Memory B cell (primary cell): ENCODE measurements at regions not wholly inside any gene's neighbourhood (a gene's known extent, or its start where the extent isn't known, plus 50 kb on each side); places are given as distances from the start of the nearest gene placed in this dataset.
"Not testable (repeated sequence)": the region's sequence is repeated elsewhere in the genome, so short reads cannot be mapped to it uniquely, and the experiment has no call there.

Source experiments
- ATAC-seq: fragments of 150-1000 bp; cut with Tn5 transposase; 2 replicates; pipeline ENCODE4 v1.10.0; 2021; ENCODE audit warnings: low read depth, mild to moderate bottlenecking, moderate library complexity
- DNase-seq, 2 donors: peaks; one replicate each; pipeline ENCODE4 v3.0.0; 2022; ENCODE audit warnings: low spot score in 2 of 2
- H3K27ac Mint-ChIP-seq: one replicate; pipeline ENCODE4 v1.8.0; 2022; ENCODE audit warnings: mild to moderate bottlenecking, moderate library complexity, mixed read lengths
- H3K27me3 Mint-ChIP-seq: one replicate; pipeline ENCODE4 v1.8.0; 2022; ENCODE audit warnings: mixed read lengths
- H3K36me3 Mint-ChIP-seq: one replicate; pipeline ENCODE4 v1.8.0; 2022; ENCODE audit warnings: mild to moderate bottlenecking, mixed read lengths
- H3K4me1 Mint-ChIP-seq: one replicate; pipeline ENCODE4 v1.8.0; 2022; ENCODE audit warnings: mixed read lengths
- H3K4me3 Mint-ChIP-seq: one replicate; pipeline ENCODE4 v1.8.0; 2022; ENCODE audit warnings: mild to moderate bottlenecking, moderate library complexity, mixed read lengths
- H3K9me3 Mint-ChIP-seq: one replicate; pipeline ENCODE4 v1.8.0; 2022; ENCODE audit warnings: mixed read lengths

DNA sequence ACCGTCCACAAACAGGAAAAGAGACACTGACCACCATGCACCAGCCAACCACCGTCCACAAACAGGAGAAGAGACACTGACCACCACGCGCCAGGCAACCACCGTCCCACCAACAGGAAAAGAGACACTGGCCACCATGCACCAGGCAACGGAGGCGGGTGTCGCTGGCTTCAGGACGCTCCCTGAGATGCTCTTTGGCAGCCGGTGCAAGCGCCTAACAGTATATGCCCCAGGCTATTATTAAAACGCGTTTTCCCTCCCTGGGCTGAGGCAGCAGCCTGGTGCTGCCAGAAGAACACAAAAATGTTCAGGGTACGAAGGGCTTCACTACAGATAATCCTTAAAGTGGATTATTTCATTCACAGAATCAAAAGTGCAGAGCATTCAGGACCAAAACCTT, 235.1 kb downstream of the DLL1 start:
- not testable (repeated sequence) for DNase-seq, H3K4me3 Mint-ChIP-seq, H3K27me3 Mint-ChIP-seq, H3K36me3 Mint-ChIP-seq, H3K4me1 Mint-ChIP-seq, H3K9me3 Mint-ChIP-seq, H3K27ac Mint-ChIP-seq, ATAC-seq

- H3K27ac Mint-ChIP-seq, result no peak overlapping the region
- peaks cover 4% of the 10 kb centered on the region for H3K27me3 Mint-ChIP-seq
- no peaks in the 10 kb centered on the region for H3K4me1 Mint-ChIP-seq
- no peak for ATAC-seq
- H3K36me3 Mint-ChIP-seq, result no peaks in the 10 kb centered on the region
- H3K4me3 Mint-ChIP-seq, result no peak overlapping the region
- DNase-seq, result no peak
- H3K9me3 Mint-ChIP-seq, result no peaks in the 10 kb centered on the region
Observed at GRCh38 chr6:170053966-170054661, 236.8 kb downstream of the DLL1 start.

- ATAC-seq (no peak), DNase-seq (no peak)
- H3K27me3 Mint-ChIP-seq, result peaks cover 4% of the 10 kb centered on the region
- H3K4me3 Mint-ChIP-seq, result no peak overlapping the region
- H3K36me3 Mint-ChIP-seq, result no peaks in the 10 kb centered on the region
- H3K4me1 Mint-ChIP-seq, result no peaks in the 10 kb centered on the region
- H3K9me3 Mint-ChIP-seq, result no peaks in the 10 kb centered on the region
- no peak overlapping the region for H3K27ac Mint-ChIP-seq
Observed at GRCh38 chr6:170052991-170053821, 237.7 kb downstream of the DLL1 start.

GRCh38 chr6:170051229-170052172, 239.4 kb downstream of the DLL1 start:
- H3K4me3 Mint-ChIP-seq, result no peak overlapping the region
- no peak overlapping the region for H3K27ac Mint-ChIP-seq
- H3K4me1 Mint-ChIP-seq, result no peaks in the 10 kb centered on the region
- DNase-seq (no peak), ATAC-seq (no peak)
- H3K27me3 Mint-ChIP-seq, result peaks cover 4% of the 10 kb centered on the region
- no peaks in the 10 kb centered on the region for H3K9me3 Mint-ChIP-seq
- no peaks in the 10 kb centered on the region for H3K36me3 Mint-ChIP-seq

GRCh38 chr6:170050591-170051041, 240.3 kb downstream of the DLL1 start:
- Mint-ChIP-seq H3K4me3 (no peak overlapping the region), H3K36me3 (no peaks in the 10 kb centered on the region), H3K27ac (no peak overlapping the region)

GRCh38 chr6:170049641-170050561, 241.0 kb downstream of the DLL1 start:
- Mint-ChIP-seq H3K27me3 (peaks cover 4% of the 10 kb centered on the region), H3K4me3 (no peak overlapping the region), H3K36me3 (no peaks in the 10 kb centered on the region), H3K27ac (no peak overlapping the region), H3K4me1 (no peaks in the 10 kb centered on the region), H3K9me3 (no peaks in the 10 kb centered on the region)
- ATAC-seq (no peak), DNase-seq (no peak)

More at GRCh38 chr6:170050591-170051041, 240.3 kb downstream of the DLL1 start:
- peaks cover 4% of the 10 kb centered on the region for H3K27me3 Mint-ChIP-seq
- H3K4me1 Mint-ChIP-seq, result no peaks in the 10 kb centered on the region
- H3K9me3 Mint-ChIP-seq, result no peaks in the 10 kb centered on the region
- DNase-seq (no peak), ATAC-seq (no peak)

DNA sequence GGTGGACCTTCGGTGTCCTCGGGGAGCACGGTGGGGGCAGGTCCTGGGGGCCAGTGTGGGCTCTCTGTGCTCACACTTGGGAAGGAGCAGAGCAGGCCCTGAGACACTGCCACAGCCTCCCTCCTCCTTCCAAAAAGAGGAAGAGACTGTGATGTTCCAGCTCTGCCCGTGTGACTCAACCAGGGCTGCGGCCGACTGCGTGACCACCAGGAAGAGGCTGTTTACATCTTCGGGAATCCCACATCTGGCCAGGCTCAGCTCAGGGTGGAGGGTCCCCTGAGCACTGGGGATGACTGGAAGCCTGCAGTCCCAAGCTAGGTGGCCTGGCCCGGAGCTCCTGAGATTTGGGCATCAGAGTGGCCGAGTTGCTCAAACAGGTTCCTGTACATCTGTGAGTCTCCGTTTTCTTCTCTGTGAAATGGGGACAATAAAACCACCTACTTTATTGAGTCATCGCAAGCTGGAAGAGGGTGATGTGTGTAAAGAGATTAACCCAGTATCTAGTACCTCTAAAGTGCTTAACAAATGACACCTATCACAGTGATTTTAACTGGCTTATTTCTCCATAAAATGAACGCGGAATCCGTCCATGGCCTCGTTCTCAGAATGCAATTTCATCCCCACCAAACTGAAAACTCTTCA, 242.1 kb downstream of the DLL1 start:
- Mint-ChIP-seq H3K36me3 (no peaks in the 10 kb centered on the region), H3K9me3 (no peaks in the 10 kb centered on the region), H3K4me3 (no peak overlapping the region), H3K4me1 (no peaks in the 10 kb centered on the region), H3K27me3 (peaks cover 2% of the 10 kb centered on the region), H3K27ac (no peak overlapping the region)
- ATAC-seq (no peak), DNase-seq (no peak)

- DNase-seq (no peak), ATAC-seq (no peak)
- Mint-ChIP-seq H3K9me3 (no peaks in the 10 kb centered on the region), H3K27ac (no peak overlapping the region), H3K27me3 (peaks cover under 1% of the 10 kb centered on the region), H3K4me3 (no peak overlapping the region), H3K36me3 (no peaks in the 10 kb centered on the region), H3K4me1 (no peaks in the 10 kb centered on the region)
Observed at GRCh38 chr6:170047823-170048222, 243.1 kb downstream of the DLL1 start.

GRCh38 chr6:170046791-170047626, 243.9 kb downstream of the DLL1 start:
- H3K4me1 Mint-ChIP-seq, result no peaks in the 10 kb centered on the region
- no peaks in the 10 kb centered on the region for H3K27me3 Mint-ChIP-seq
- ATAC-seq (no peak), DNase-seq (no peak)
- no peak overlapping the region for H3K27ac Mint-ChIP-seq
- no peak overlapping the region for H3K4me3 Mint-ChIP-seq
- H3K36me3 Mint-ChIP-seq, result no peaks in the 10 kb centered on the region
- peaks cover under 1% of the 10 kb centered on the region for H3K9me3 Mint-ChIP-seq

DNA sequence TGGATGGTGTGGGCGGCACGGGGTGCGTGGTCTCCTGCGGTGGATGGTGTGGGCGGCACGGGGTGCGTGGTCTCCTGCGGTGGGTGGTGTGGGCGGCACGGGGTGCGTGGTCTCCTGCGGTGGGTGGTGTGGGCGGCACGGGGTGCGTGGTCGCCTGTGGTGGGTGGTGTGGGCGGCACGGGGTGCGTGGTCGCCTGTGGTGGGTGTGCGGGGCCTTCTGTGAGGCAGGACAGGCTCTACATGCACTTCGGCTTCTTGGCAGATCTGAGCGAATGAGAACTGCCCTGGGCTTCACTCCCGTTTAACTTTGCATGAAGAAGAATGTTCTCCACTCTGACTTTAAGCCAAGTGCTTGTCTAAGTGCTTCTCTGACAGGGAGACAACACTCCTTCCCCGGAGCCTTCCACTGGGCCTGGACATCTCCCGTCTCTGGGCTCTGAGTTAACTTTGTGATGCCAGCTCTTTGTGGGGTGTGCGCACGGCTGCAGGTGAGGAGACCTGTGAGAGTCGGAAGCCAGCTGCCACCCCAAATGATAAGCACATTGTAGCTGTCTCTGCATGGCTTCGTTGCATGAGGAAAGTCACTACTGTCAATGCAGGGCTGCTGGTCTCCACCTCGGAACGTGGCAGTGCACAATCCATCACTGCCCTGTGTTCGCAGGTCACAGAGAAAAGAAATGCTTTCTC, 244.8 kb downstream of the DLL1 start:
- Mint-ChIP-seq H3K9me3 (peaks cover 2% of the 10 kb centered on the region), H3K27ac (no peak overlapping the region), H3K27me3 (peaks cover 2% of the 10 kb centered on the region), H3K36me3 (no peaks in the 10 kb centered on the region), H3K4me3 (no peak overlapping the region), H3K4me1 (no peaks in the 10 kb centered on the region)
- DNase-seq, result no peak
- ATAC-seq, result no peak

- Mint-ChIP-seq H3K27ac (no peak overlapping the region), H3K27me3 (peaks cover 2% of the 10 kb centered on the region)
Observed at GRCh38 chr6:170045563-170045960, 245.3 kb downstream of the DLL1 start.

More at GRCh38 chr6:170045563-170045960, 245.3 kb downstream of the DLL1 start:
- H3K4me3 Mint-ChIP-seq, result no peak overlapping the region
- DNase-seq, result no peak
- ATAC-seq, result no peak
- no peaks in the 10 kb centered on the region for H3K36me3 Mint-ChIP-seq
- no peaks in the 10 kb centered on the region for H3K4me1 Mint-ChIP-seq
- H3K9me3 Mint-ChIP-seq, result peaks cover 2% of the 10 kb centered on the region
